HuH-7 (cell line): ENCODE measurements at regions not wholly inside any gene's neighbourhood (a gene's known extent, or its start where the extent isn't known, plus 50 kb on each side); places are given as distances from the start of the nearest gene placed in this dataset.

Experiments used
- DNase-seq: peaks from one replicate; pipeline ENCODE4 v3.0.0; 2011; ENCODE audit warnings: low spot score

GRCh38 chr18:7415081-7415894, 151.8 kb upstream of the PTPRM start:
- DNase-seq, result no peak

- no peak for DNase-seq
Observed at GRCh38 chr18:7417727-7418126, 149.4 kb upstream of the PTPRM start.

DNA sequence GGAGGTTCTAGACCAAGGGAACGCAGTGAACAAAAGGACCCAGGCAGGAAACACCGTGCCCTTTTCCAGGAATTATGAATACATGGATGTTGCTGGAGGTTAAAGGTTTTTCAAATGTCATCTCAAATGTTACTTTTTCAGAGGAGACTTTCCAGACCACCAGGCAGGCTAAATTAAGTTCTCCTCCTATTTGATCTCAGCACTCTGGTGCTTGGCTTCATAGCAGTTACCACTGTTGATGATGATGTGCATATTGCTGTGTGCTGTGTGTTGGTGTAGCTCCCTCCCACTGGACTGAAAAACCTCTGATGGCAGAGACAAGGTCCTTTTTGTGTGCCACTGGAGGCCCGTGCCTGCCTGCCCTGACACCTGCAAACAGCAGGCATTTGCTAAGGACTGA, 137.3 kb upstream of the PTPRM start:
- DNase-seq, result no peak

DNA sequence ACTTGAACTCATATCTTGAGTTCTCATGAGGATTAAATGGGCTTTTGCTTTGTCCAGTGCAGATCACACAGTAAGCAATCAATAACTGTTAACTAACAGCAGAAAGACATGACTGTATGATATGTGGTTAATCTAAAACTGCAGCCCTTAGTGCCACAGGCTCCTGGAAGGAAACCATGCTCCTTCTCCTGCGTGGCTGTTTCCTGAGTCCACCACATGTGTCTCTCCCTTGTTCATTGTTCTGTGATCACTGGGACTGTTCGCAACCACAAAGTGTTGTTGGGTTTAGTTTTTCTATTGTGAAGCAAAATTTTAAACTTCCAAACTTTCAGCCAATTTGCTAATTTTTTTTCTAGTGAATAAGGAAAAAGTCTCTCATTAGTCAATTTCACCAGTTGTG, 130.9 kb upstream of the PTPRM start:
- DNase-seq, result no peak

DNA sequence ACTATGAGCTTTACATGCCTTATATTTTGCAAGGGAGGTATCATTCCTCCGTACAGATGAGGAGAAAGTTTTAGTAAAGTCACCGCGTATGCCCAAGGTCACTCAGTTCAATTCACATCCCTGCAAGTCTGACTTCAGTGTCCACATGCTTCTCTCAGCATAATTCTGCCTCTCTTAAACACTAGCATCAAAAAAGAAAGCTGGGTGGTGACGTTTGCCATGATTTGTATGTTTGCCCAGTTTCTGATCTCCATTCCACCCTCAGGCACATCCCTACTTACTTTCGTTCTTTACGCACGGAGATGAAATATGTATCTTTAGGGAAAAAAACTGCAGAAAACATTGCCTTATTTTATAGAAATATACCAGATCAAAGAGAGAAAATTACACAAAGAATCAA, 129.2 kb upstream of the PTPRM start:
- no peak for DNase-seq

DNA sequence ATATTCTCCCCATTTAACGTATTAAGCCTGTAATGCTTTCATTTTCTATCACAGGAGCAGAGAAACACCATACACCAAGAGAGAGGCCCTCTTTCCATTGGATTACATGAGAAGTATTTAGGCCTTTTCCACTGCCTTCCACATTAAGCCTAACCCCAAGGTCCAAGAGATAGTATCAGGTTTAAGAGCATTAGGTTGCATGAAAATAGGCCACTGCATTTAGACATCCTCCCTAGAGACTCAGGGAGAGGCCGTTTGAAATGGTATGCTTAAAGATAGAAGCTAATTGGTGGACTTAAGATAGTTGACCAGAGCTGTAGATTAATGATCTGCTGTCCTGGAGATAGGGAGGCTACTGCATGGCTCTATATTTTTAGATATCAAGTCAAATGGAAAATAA, 128.5 kb upstream of the PTPRM start:
- DNase-seq, result no peak

DNA sequence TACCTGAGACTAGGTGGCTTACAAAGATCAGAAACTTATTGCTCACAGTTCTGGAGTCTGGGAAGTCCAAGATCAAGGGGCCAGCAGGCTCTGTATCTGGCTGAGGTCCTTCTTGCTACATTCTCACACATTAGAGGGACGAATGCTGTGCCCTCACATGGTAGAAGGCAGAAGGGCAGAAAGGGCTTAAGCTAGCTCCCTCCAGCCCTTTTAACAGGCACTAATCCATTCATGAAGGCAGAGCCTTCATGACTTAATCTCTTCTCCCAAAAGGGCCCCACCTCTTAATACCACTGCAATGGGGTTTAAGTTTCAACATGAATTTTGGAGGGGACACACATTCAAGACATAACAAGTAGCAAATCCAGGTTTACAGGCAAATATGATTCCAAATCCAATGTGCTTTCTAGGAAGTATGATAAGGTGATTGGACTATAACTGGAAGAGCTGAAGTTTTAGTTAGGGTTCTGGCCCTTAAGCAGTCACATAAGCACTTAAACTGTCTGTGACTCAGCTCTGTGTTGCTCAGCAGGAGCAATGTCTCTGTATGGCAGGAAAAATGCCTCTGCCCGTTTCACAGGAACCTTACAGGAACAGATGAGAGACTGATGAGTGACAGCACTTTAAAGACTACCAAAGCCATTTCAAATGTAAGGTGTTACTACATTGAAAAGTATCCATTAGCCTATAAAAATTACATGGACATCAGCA, 119.6 kb upstream of the PTPRM start:
- no peak for DNase-seq

DNA sequence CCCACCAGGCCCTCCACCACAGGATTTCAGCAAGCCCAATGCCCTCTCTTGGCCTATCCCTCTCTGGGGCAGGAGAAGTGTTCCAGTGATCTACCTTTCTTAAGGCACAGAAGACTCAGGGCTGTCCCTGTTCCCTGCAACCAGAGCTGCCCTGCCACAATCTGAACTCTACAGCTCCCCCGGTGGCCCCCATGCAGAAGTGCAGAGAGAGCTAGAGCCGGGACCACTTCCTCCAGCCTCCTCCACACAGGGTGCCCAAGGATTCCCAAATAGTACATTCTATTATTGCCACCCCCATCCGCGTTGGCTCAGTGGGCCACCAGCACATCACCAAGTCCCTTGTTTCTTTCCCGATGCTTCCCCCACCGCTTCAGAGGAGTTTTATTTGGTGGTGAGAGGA, 114.8 kb upstream of the PTPRM start:
- DNase-seq, result peak; percentile 70

DNA sequence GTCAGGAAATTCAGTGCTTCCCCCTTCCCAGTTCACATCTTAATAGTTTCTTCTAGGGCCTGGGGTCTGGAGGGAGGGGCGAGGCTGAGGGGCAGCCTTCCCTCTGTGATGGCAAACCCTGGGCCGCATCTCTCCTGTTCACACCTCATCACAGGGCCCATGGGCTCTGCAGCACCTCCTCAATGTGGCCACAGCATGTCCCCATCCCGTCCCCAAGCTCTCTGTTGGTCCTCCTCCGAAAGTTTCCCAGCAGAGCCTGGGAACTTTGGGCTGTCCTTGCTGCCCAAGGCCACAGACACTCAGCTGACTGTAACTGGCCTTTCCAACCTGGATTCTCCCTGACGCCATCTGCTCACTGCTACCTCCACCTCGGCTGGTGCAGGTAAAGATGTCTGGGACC, 112.7 kb upstream of the PTPRM start:
- no peak for DNase-seq

DNA sequence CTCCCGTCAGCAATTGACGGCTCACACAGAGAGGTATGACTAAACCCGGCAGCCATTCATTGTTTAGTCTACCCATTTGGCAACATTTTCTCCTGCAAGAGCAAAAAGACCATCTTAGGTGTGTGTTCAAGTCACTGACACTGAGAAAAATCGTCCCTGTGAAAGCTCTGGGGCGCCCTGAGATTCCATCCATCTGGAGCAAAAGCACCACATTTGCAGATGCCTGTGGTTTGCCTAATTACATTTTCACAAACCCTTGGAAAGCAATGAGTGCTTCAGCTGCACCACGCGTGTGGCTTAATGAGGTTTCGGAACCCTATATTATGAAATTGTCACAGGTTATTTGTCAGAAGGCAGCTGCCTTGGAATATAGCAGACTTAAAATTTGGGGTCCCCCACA, 110.7 kb upstream of the PTPRM start:
- no peak for DNase-seq

- no peak for DNase-seq
Observed at GRCh38 chr18:7457262-7457661, 109.9 kb upstream of the PTPRM start.

GRCh38 chr18:7458884-7459283, 108.2 kb upstream of the PTPRM start:
- DNase-seq, result no peak

GRCh38 chr18:7459851-7460770, 107.0 kb upstream of the PTPRM start:
- DNase-seq, result peak; percentile 24

- DNase-seq, result no peak
Observed at GRCh38 chr18:7464245-7464966, 102.7 kb upstream of the PTPRM start.

GRCh38 chr18:7466190-7466589, 100.9 kb upstream of the PTPRM start:
- DNase-seq, result no peak

DNA sequence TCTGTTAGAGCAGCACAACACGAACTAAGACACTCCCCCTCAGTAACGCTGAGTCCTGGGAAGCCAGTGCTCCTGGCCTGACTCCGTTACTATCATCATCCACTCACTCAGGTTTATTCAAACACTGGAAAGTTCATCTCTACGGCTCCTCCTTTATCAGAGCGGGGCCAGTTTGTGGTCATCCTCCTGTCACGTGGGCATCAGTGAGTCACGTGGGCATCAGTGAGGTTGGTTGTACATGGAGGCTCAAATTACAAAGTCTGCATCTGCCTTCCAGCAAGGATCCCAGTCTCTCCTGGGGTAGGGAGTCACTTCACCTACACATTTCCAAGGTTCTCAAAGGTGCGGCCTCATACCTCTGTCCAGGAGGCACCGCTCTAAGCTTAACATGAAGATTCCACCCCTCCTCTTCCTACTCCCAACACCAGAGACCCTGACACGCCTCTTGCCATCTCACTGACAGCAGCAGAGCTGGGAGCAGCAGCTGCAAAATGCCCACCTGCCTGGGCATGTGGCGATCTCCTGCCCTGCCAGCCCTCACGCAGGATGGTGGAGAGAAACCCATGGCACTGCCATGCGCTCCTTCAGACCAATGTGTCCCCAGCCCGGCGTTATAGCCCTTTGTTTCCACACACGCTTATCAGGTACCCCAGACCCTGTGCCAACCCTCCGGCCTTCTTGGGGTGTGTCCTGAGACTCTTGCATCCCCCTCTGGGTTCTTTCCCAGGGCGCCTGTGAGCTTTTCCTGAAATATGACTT, 99.2 kb upstream of the PTPRM start:
- DNase-seq, result no peak

- DNase-seq, result no peak
Observed at GRCh38 chr18:7470101-7470500, 97.0 kb upstream of the PTPRM start.

- DNase-seq, result no peak
Observed at GRCh38 chr18:7470503-7470902, 96.6 kb upstream of the PTPRM start.

- no peak for DNase-seq
Observed at GRCh38 chr18:7476386-7476785, 90.7 kb upstream of the PTPRM start.

GRCh38 chr18:7479756-7480155, 87.4 kb upstream of the PTPRM start:
- DNase-seq, result no peak

- no peak for DNase-seq
Observed at GRCh38 chr18:7480879-7481278, 86.2 kb upstream of the PTPRM start.
